Activated naive CD8-positive, alpha-beta T cell treated with anti-CD3 and anti-CD28 coated beads, Interleukin-2, amount 50 U/mL, for 24 hours (primary cell): ENCODE measurements at regions not wholly inside any gene's neighbourhood (a gene's known extent, or its start where the extent isn't known, plus 50 kb on each side); places are given as distances from the start of the nearest gene placed in this dataset.

Experiments
- ATAC-seq: fragments of 150-1000 bp; cut with Tn5 transposase; one replicate; pipeline ENCODE4 v1.10.0; 2021
- DNase-seq: peaks from one replicate; pipeline ENCODE4 v3.0.0; 2021
- H3K27ac Mint-ChIP-seq: one replicate; pipeline ENCODE4 v1.8.0; 2021; ENCODE audit warnings: mild to moderate bottlenecking, mixed read lengths
- H3K27me3 Mint-ChIP-seq: one replicate; pipeline ENCODE4 v1.8.0; 2021; ENCODE audit warnings: mixed read lengths
- H3K36me3 Mint-ChIP-seq: one replicate; pipeline ENCODE4 v1.8.0; 2021; ENCODE audit warnings: low read depth, mixed read lengths
- H3K4me1 Mint-ChIP-seq: one replicate; pipeline ENCODE4 v1.8.0; 2021; ENCODE audit warnings: mixed read lengths
- H3K4me3 Mint-ChIP-seq: one replicate; pipeline ENCODE4 v1.8.0; 2021; ENCODE audit warnings: mild to moderate bottlenecking, moderate library complexity, mixed read lengths
- H3K9me3 Mint-ChIP-seq: one replicate; pipeline ENCODE4 v1.8.0; 2021; ENCODE audit warnings: mixed read lengths

DNA sequence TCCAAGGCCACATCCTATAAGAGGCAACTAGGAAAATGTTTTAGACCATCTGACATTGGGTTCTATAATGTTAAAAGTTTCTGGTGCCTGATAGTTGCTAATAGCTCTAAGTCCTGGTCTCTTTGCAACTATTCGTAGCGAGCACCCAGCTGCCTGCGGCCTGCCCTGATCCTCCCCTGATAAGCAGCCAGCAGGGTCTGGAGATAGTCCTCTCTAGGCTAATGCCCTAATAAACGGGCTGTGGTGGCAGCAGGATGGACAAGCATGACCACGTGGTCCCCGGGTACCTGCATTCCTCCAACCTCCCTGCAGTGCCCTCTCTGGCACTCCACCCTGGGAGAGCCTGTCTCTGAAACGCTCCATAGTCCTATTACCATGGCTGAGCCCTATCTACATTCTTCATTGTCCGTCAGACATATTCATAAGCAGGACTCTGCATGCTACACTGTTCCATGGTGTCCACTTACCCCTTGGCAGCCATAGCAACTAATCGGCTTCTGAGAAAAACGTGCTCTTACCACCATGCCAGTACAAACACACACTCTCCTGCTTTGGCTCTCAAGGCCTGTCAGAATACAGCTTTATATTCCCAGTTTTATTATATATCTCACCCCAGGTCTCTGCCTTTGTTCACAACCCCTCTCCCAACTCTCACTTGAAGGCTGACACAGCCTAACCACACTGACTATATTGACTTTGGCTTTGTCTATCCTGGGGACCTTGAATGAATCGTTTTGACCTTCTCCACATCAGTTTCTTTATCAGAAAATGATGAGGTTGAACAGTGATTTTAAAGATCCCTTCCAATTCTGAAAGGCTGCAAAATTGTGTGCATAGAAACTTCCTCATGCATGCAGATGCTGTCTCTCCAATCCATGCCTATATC lies 49.9 kb upstream of the DAPK1 start:
- no peak overlapping the region for H3K27ac Mint-ChIP-seq
- H3K9me3 Mint-ChIP-seq = peaks cover 6% of the 10 kb centered on the region

More for the DNA sequence above, 49.9 kb upstream of the DAPK1 start:
- Mint-ChIP-seq H3K36me3 (no peaks in the 10 kb centered on the region), H3K4me3 (no peak overlapping the region), H3K27me3 (peaks cover 3% of the 10 kb centered on the region), H3K4me1 (peaks cover 2% of the 10 kb centered on the region)
- ATAC-seq (no peak), DNase-seq (no peak)
